Natural killer cell treated with Interleukin-12 subunit alpha and Interleukin-12 subunit beta and Interleukin-15 and Interleukin-18, amount 100 ng/mL, for 72 hours (primary cell): ENCODE measurements at regions not wholly inside any gene's neighbourhood (a gene's known extent, or its start where the extent isn't known, plus 50 kb on each side); places are given as distances from the start of the nearest gene placed in this dataset.
"Not testable (repeated sequence)": the region's sequence is repeated elsewhere in the genome, so short reads cannot be mapped to it uniquely, and the experiment has no call there.

Experiments
- ATAC-seq, 2 donors: fragments of 150-1000 bp; cut with Tn5 transposase in 1 of 2; sonication (Bioruptor Pico), chemical (Tn5 transposase) in 1 of 2; 2 replicates each; pipeline ENCODE4 v1.10.0; 2021
- DNase-seq: peaks from one replicate; pipeline ENCODE4 v3.0.0; 2022; ENCODE audit warnings: low spot score
- H3K27ac Mint-ChIP-seq, 2 donors: 1 replicate in 1 of 2; 2 replicates in 1 of 2; pipeline ENCODE4 v1.8.0; 2022; ENCODE audit warnings: mixed read lengths in 2 of 2, mild to moderate bottlenecking in 1 of 2, moderate library complexity in 1 of 2
- H3K27me3 Mint-ChIP-seq, 2 donors: 1 replicate in 1 of 2; 2 replicates in 1 of 2; pipeline ENCODE4 v1.8.0; 2022; ENCODE audit warnings: mixed read lengths in 2 of 2
- H3K36me3 Mint-ChIP-seq: one replicate; pipeline ENCODE4 v1.8.0; 2022; ENCODE audit warnings: mixed read lengths
- H3K4me1 Mint-ChIP-seq, 2 donors: 1 replicate in 1 of 2; 2 replicates in 1 of 2; pipeline ENCODE4 v1.8.0; 2022; ENCODE audit warnings: low read depth in 2 of 2, mixed read lengths in 2 of 2, mild to moderate bottlenecking in 1 of 2
- H3K4me3 Mint-ChIP-seq: one replicate; pipeline ENCODE4 v1.8.0; 2022; ENCODE audit warnings: mixed read lengths
- H3K9me3 Mint-ChIP-seq: 2 replicates; pipeline ENCODE4 v1.8.0; 2022; ENCODE audit warnings: mixed read lengths

DNA sequence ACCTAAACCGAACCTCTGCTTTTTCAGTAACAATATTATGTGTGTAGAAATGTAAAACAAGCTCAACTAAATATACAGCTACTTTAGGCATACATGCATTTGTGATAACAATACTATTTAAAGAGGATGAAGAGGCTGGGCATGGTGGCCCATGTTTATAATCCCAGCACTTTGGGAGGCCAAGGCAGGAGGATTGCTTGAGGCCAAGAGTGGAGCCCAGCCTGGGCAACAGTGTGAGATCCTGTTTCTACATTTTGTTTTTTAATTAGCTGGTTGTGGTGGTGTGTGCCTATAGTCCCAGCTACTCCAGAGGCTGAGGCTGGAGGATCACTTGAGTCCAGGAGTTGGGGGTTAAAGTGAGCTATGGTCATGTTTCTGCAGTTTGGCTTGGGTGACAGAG is 73.6 kb upstream of the LYPLAL1 start:
- Mint-ChIP-seq H3K4me3 (no peak overlapping the region), H3K27me3 (no peaks in the 10 kb centered on the region), H3K27ac (no peak overlapping the region), H3K36me3 (no peaks in the 10 kb centered on the region), H3K9me3 (peaks cover 6% of the 10 kb centered on the region), H3K4me1 (no peaks in the 10 kb centered on the region)
- ATAC-seq = no peak
- DNase-seq = no peak

DNA sequence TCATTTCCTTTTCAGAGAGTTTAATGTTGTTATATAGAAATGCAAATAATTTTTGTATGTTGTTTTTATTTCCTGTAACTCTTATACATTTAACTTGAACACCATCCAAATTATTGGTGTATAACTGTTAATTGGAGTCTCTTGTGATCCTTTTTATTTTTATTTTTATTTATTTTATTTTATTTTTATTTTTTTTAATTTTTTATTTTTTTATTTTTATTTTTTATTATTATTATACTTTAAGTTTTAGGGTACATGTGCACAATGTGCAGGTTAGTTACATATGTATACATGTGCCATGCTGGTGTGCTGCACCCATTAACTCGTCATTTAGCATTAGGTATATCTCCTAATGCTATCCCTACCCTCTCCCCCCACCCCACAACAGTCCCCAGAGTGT is 71.2 kb upstream of the LYPLAL1 start:
- not testable (repeated sequence) for ATAC-seq, DNase-seq, H3K27ac Mint-ChIP-seq

DNA sequence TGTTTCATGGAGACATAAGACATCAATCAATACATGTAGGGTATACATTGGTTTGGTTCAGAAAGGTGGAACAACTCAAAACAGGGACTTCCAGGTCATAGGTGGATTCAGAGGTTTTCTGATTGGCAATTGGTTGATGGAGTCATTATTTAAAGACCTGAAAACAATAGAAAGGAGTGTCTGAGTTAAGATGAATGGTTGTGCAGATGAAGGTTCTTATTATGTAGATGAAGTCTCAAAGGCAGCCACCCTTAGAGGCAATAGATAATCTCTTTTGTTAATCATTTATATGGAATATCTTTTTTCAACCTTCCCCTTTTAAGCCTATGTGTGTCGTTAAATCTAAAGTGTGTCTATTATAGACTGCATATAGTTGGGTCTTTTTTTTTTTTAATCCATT is 67.8 kb upstream of the LYPLAL1 start:
- peaks cover 6% of the 10 kb centered on the region for H3K36me3 Mint-ChIP-seq

More for the DNA sequence above, 71.2 kb upstream of the LYPLAL1 start:
- not testable (repeated sequence) for H3K9me3 Mint-ChIP-seq, H3K4me1 Mint-ChIP-seq, H3K27me3 Mint-ChIP-seq, H3K4me3 Mint-ChIP-seq, H3K36me3 Mint-ChIP-seq

DNA sequence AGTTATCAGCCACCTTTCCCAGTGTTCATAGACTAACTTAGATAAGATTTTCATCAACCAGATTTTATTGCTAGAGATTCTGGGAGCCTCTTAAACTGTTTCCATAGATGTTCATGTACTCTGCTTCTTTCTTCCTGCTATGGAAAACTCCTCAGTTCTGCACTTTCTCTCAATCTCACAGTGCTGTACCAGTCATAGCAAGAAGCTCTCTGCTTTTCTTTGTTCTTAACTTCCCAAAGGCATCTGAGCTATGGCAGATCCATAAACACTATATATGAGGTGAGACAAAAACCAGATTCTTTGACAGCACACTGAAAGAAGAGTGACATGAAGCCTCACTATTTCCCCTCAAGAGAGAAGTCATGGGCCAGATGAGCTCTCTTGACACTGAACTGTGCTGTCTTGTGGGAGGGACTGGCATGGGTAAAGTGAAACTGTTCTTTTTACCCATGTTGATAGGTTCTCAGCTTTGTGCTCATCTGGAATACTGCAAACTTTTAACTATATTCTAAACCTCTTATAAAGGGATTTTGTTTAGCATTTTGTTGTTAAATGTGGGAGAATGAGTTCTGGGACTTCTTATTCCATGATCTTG is 64.2 kb upstream of the LYPLAL1 start:
- H3K4me1 Mint-ChIP-seq = no peaks in the 10 kb centered on the region
- no peak overlapping the region for H3K4me3 Mint-ChIP-seq
- H3K27ac Mint-ChIP-seq = no peak overlapping the region
- H3K9me3 Mint-ChIP-seq = peaks cover 16% of the 10 kb centered on the region
- ATAC-seq = no peak
- H3K27me3 Mint-ChIP-seq = no peaks in the 10 kb centered on the region
- DNase-seq = no peak
- peaks cover 12% of the 10 kb centered on the region for H3K36me3 Mint-ChIP-seq

More for the DNA sequence above, 67.8 kb upstream of the LYPLAL1 start:
- Mint-ChIP-seq H3K27me3 (no peaks in the 10 kb centered on the region), H3K4me3 (no peak overlapping the region), H3K4me1 (no peaks in the 10 kb centered on the region), H3K27ac (no peak overlapping the region), H3K9me3 (peaks cover 15% of the 10 kb centered on the region)
- ATAC-seq (no peak), DNase-seq (no peak)

DNA sequence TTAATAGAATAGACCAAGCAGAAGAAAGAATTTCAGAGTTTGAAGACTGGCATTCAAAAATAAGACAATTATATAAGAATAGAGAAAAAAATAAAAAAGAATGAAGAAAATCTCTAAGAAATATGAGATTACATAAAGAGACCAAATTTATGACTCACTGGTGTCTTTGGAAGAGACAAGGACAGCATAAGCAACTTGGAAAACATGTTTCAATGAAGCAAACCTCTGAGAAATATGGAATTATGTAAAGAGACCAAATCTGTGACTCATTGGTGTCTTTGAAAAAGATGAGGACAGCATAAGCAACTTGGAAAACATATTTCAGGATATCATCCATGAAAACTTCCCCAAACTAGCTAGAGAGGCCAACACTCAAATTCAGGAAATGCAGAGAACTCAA is 60.4 kb upstream of the LYPLAL1 start:
- DNase-seq = no peak
- Mint-ChIP-seq H3K27ac (no peak overlapping the region), H3K4me1 (no peaks in the 10 kb centered on the region), H3K36me3 (peaks cover 12% of the 10 kb centered on the region), H3K4me3 (no peak overlapping the region), H3K27me3 (no peaks in the 10 kb centered on the region), H3K9me3 (peaks cover 16% of the 10 kb centered on the region)
- ATAC-seq = no peak

DNA sequence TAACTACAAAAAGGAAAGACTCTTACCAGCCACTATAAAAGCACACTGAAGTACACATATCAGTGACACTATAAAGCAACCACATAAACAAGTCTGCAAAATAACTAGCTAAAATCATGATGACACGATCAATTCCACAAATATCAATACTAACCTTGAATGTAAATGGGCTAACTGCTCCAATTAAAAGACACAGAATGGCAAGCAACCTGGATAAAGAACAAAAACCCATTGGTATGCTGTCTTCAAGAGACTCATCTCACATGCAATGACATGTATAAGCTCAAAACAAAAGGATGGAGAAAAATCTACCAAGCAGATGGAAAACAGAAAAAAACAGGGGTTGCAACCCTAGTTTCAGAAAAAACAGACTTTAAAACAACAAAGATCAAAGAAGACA is 59.7 kb upstream of the LYPLAL1 start:
- Mint-ChIP-seq H3K27me3 (no peaks in the 10 kb centered on the region), H3K27ac (no peak overlapping the region), H3K36me3 (peaks cover 7% of the 10 kb centered on the region), H3K4me1 (no peaks in the 10 kb centered on the region), H3K4me3 (no peak overlapping the region), H3K9me3 (peaks cover 11% of the 10 kb centered on the region)
- no peak for ATAC-seq
- no peak for DNase-seq

DNA sequence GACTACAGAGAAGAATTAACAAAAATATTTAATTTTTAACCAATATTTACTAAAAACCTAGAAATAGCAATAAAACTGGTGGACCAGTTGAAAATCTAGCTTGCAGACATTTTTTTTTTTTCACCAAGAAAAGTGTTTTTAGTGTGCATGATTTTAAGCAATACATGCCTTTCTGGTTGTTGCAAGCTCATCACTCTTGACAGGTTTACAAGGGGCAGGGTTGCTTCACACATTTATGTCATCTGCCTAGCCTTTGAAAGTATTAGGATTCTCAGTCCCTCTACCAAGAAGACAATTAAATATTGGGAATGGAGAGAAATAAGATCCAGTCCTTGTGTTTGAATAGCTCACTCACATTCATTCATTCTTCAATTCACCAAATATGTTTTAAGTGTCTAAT is 53.8 kb upstream of the LYPLAL1 start:
- ATAC-seq = no peak

DNA sequence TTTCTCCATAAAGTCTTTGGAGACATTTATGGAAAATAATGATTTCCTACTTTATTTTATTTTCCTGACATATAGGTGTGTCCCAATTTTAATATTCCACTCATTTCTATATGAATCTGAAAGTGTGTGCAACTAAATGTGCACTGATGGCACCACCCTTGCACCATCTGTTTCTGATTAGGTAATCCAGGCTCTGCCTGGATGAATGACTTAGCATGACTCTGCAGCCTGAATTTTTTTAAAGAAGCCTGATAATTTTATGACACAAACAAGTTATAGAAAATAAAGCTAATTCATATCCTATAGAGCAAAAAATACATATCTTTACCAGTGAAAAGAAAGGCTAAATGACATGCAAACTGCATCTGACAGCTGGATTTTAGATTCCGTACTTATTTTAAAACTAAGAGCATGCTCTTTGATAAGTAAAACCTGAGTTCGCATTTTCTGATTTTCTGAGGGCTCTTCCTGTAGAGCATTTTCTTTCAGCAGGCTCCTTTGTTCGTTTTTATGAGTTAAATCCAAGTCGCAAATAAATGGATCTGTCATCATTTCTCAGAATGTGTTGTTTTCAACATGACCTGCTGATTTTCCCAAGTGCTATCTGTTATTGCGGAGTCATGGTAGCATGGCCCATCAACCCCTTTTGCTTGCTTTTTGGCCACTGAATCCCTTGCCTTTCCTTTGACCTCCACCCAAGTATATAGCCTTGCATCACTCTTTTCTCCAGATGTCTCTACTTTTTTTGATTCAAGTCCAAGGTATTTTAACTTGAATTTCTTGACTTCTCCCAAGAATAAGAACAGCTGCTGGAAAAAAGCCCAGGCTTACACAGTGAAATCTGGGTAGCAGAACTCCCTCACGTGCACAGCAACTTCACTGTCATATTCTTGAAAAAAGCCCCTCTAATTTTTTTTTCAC is 52.8 kb upstream of the LYPLAL1 start:
- H3K27me3 Mint-ChIP-seq = no peaks in the 10 kb centered on the region
- no peak overlapping the region for H3K27ac Mint-ChIP-seq
- H3K4me1 Mint-ChIP-seq = no peaks in the 10 kb centered on the region
- H3K9me3 Mint-ChIP-seq = peaks cover 3% of the 10 kb centered on the region
- no peaks in the 10 kb centered on the region for H3K36me3 Mint-ChIP-seq
- ATAC-seq (no peak), DNase-seq (no peak)
- H3K4me3 Mint-ChIP-seq = no peak overlapping the region

More for the DNA sequence above, 53.8 kb upstream of the LYPLAL1 start:
- peaks cover 3% of the 10 kb centered on the region for H3K9me3 Mint-ChIP-seq
- H3K4me1 Mint-ChIP-seq = no peaks in the 10 kb centered on the region
- no peak overlapping the region for H3K27ac Mint-ChIP-seq
- no peak overlapping the region for H3K4me3 Mint-ChIP-seq
- no peak for DNase-seq
- H3K27me3 Mint-ChIP-seq = no peaks in the 10 kb centered on the region
- no peaks in the 10 kb centered on the region for H3K36me3 Mint-ChIP-seq

DNA sequence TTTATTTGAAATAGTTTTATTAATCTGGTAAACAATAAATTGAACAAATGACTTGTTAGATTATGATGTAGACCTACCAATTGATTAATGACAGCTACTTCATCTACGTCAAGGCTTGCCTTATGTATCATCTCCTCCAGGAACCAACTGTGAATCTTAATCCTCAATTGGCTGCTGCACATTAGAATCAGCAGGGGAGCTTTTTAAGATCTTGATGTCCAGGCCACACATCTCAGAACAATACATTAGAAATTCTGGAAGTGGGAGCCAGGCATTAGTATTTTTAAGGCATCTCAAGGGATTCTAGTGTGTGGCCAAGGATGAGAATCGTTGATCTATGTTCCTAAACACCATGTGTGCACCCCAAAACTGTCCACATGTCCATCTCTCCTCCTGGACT is 52.0 kb upstream of the LYPLAL1 start:
- DNase-seq (no peak), ATAC-seq (no peak)
- Mint-ChIP-seq H3K27ac (no peak overlapping the region), H3K4me3 (no peak overlapping the region), H3K4me1 (no peaks in the 10 kb centered on the region), H3K27me3 (no peaks in the 10 kb centered on the region), H3K36me3 (no peaks in the 10 kb centered on the region), H3K9me3 (peaks cover 3% of the 10 kb centered on the region)

DNA sequence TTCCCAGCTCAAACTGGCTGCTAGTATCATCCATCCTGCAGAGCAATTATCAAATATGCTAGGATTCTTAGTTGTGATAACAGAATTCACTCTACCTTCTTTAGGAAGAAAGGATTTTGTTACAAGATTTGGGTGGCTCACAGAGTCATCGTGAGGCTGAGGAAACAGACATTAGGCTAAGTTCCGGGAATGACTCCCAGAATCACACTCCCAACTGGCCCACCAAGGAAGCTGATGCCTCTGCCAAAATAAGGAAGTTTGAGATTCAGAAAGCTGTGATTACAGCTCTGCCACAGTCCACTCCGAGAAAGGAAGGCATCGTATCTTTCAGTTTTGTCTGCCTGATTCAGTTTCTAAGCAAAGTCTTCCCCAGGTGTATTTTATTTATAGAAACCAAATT is 50.6 kb upstream of the LYPLAL1 start:
- Mint-ChIP-seq H3K27ac (no peak overlapping the region), H3K27me3 (no peaks in the 10 kb centered on the region), H3K9me3 (peaks cover 3% of the 10 kb centered on the region), H3K4me1 (no peaks in the 10 kb centered on the region), H3K36me3 (no peaks in the 10 kb centered on the region), H3K4me3 (no peak overlapping the region)
- DNase-seq (no peak), ATAC-seq (no peak)
